ENCODE measurements at regions not wholly inside any gene's neighbourhood (a gene's known extent, or its start where the extent isn't known, plus 50 kb on each side); places are given as distances from the start of the nearest gene placed in this dataset.

- TF ChIP-seq, protein P1, sequence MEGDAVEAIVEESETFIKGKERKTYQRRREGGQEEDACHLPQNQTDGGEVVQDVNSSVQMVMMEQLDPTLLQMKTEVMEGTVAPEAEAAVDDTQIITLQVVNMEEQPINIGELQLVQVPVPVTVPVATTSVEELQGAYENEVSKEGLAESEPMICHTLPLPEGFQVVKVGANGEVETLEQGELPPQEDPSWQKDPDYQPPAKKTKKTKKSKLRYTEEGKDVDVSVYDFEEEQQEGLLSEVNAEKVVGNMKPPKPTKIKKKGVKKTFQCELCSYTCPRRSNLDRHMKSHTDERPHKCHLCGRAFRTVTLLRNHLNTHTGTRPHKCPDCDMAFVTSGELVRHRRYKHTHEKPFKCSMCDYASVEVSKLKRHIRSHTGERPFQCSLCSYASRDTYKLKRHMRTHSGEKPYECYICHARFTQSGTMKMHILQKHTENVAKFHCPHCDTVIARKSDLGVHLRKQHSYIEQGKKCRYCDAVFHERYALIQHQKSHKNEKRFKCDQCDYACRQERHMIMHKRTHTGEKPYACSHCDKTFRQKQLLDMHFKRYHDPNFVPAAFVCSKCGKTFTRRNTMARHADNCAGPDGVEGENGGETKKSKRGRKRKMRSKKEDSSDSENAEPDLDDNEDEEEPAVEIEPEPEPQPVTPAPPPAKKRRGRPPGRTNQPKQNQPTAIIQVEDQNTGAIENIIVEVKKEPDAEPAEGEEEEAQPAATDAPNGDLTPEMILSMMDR (IDR thresholded peaks at IDR 0.05), result no peak
- no peak for TF ChIP-seq POLR2AphosphoS5 (IDR thresholded peaks at IDR 0.05; ENCODE audit: low read depth, low read length)
- TF ChIP-seq, protein P2, sequence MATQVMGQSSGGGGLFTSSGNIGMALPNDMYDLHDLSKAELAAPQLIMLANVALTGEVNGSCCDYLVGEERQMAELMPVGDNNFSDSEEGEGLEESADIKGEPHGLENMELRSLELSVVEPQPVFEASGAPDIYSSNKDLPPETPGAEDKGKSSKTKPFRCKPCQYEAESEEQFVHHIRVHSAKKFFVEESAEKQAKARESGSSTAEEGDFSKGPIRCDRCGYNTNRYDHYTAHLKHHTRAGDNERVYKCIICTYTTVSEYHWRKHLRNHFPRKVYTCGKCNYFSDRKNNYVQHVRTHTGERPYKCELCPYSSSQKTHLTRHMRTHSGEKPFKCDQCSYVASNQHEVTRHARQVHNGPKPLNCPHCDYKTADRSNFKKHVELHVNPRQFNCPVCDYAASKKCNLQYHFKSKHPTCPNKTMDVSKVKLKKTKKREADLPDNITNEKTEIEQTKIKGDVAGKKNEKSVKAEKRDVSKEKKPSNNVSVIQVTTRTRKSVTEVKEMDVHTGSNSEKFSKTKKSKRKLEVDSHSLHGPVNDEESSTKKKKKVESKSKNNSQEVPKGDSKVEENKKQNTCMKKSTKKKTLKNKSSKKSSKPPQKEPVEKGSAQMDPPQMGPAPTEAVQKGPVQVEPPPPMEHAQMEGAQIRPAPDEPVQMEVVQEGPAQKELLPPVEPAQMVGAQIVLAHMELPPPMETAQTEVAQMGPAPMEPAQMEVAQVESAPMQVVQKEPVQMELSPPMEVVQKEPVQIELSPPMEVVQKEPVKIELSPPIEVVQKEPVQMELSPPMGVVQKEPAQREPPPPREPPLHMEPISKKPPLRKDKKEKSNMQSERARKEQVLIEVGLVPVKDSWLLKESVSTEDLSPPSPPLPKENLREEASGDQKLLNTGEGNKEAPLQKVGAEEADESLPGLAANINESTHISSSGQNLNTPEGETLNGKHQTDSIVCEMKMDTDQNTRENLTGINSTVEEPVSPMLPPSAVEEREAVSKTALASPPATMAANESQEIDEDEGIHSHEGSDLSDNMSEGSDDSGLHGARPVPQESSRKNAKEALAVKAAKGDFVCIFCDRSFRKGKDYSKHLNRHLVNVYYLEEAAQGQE (IDR thresholded peaks at IDR 0.05; ENCODE audit: insufficient read depth in 1 of 2, low read depth in 2 of 2, low read length in 1 of 2), result no peak
Measured at GRCh38 chr15:69863446-69863845, 234.3 kb downstream of the TLE3 start.
